ENCODE measurements at regions not wholly inside any gene's neighbourhood (a gene's known extent, or its start where the extent isn't known, plus 50 kb on each side); places are given as distances from the start of the nearest gene placed in this dataset.

GRCh38 chr16:49012961-49013726 is 268.5 kb downstream of the CBLN1 start:
- Histone ChIP-seq H3K27me3 (ENCODE audit: insufficient read depth in 3 of 3, low read length in 2 of 3) (peaks cover 0 to 10% (median 2%) of the 10 kb centered on the region in 3 donors), H3K9me3 (no peaks in the 10 kb centered on the region), H3K4me3 (no peak overlapping the region), H3K36me3 (ENCODE audit: insufficient read depth in 1 of 2, low read depth in 1 of 2) (no peaks in the 10 kb centered on the region), H3K4me1 (no peaks in the 10 kb centered on the region), H3K27ac (no peak overlapping the region)
- TF ChIP-seq CTCF (IDR thresholded peaks at IDR 0.05) = no peak
- WGBS, 3 donors = 17 to 32% (median 25%) methylated on average over 21 of the region's 21 CpGs
- DNase-seq (no peak), ATAC-seq (peak in 1 of 4 donors; percentile 42)
- intact Hi-C loops (cut with DNase I) = no loop called here

- Histone ChIP-seq H3K4me1 (no peaks in the 10 kb centered on the region), H3K27ac (no peak overlapping the region), H3K9me3 (no peaks in the 10 kb centered on the region), H3K4me3 (no peak overlapping the region), H3K27me3 (ENCODE audit: insufficient read depth in 3 of 3, low read length in 2 of 3) (peaks cover 0 to 7% (median 0%) of the 10 kb centered on the region in 3 donors), H3K36me3 (ENCODE audit: insufficient read depth in 1 of 2, low read depth in 1 of 2) (no peaks in the 10 kb centered on the region)
- no peak for DNase-seq
- no peak for TF ChIP-seq CTCF (IDR thresholded peaks at IDR 0.05)
- 15 to 48% (median 35%) methylated on average over 2 of the region's 2 CpGs for WGBS, 3 donors
- ATAC-seq = no peak
- intact Hi-C loops (cut with DNase I) = no loop called here
Measured at GRCh38 chr16:49011901-49012300, 269.7 kb downstream of the CBLN1 start.

- Histone ChIP-seq H3K27me3 (ENCODE audit: insufficient read depth in 3 of 3, low read length in 2 of 3) (peaks cover 0 to 6% (median 0%) of the 10 kb centered on the region in 3 donors), H3K27ac (no peak overlapping the region), H3K4me3 (no peak overlapping the region), H3K4me1 (no peaks in the 10 kb centered on the region), H3K9me3 (no peaks in the 10 kb centered on the region), H3K36me3 (ENCODE audit: insufficient read depth in 1 of 2, low read depth in 1 of 2) (no peaks in the 10 kb centered on the region)
- intact Hi-C loops (cut with DNase I) = no loop called here
- 88 to 92% (median 92%) methylated on average over 7 of the region's 7 CpGs for WGBS, 3 donors
- DNase-seq = no peak
- TF ChIP-seq CTCF (IDR thresholded peaks at IDR 0.05) = no peak
- ATAC-seq = no peak
Measured at GRCh38 chr16:49010879-49011278, 270.8 kb downstream of the CBLN1 start.

GRCh38 chr16:49010396-49010795 is 271.2 kb downstream of the CBLN1 start:
- no peak overlapping the region for H3K4me3 ChIP-seq
- peaks cover 0 to 6% (median 0%) of the 10 kb centered on the region in 3 donors for H3K27me3 ChIP-seq (ENCODE audit: insufficient read depth in 3 of 3, low read length in 2 of 3)
- no peaks in the 10 kb centered on the region for H3K36me3 ChIP-seq (ENCODE audit: insufficient read depth in 1 of 2, low read depth in 1 of 2)
- TF ChIP-seq CTCF (IDR thresholded peaks at IDR 0.05) = no peak
- no peaks in the 10 kb centered on the region for H3K4me1 ChIP-seq
- H3K27ac ChIP-seq = no peak overlapping the region
- WGBS, 3 donors = 55 to 73% (median 57%) methylated on average over 8 of the region's 8 CpGs
- intact Hi-C loops (cut with DNase I) = no loop called here
- ATAC-seq (no peak), DNase-seq (no peak)
- no peaks in the 10 kb centered on the region for H3K9me3 ChIP-seq

- intact Hi-C loops (cut with DNase I) = no loop called here
- WGBS, 3 donors = 80 to 97% (median 90%) methylated on average over 1 of the region's 1 CpG
- DNase-seq = no peak
- Histone ChIP-seq H3K27me3 (ENCODE audit: insufficient read depth in 3 of 3, low read length in 2 of 3) (peaks cover 0 to 6% (median 0%) of the 10 kb centered on the region in 3 donors), H3K4me1 (no peaks in the 10 kb centered on the region), H3K36me3 (ENCODE audit: insufficient read depth in 1 of 2, low read depth in 1 of 2) (no peaks in the 10 kb centered on the region), H3K9me3 (no peaks in the 10 kb centered on the region), H3K27ac (no peak overlapping the region), H3K4me3 (no peak overlapping the region)
- no peak for TF ChIP-seq CTCF (IDR thresholded peaks at IDR 0.05)
- no peak for ATAC-seq
Measured at GRCh38 chr16:49009204-49009603, 272.4 kb downstream of the CBLN1 start.

All from psoas muscle (tissue), 7 donors.